Stimulated activated CD8-positive, alpha-beta memory T cell treated with anti-CD3 and anti-CD28 coated beads, Interleukin-12 subunit alpha, Interleukin-12 subunit beta, amount 100 ng/mL, for 1 hour (primary cell): ENCODE measurements at regions not wholly inside any gene's neighbourhood (a gene's known extent, or its start where the extent isn't known, plus 50 kb on each side); places are given as distances from the start of the nearest gene placed in this dataset.
"Not testable (repeated sequence)": the region's sequence is repeated elsewhere in the genome, so short reads cannot be mapped to it uniquely, and the experiment has no call there.

Source experiments
- DNase-seq: peaks from one replicate; pipeline ENCODE4 v3.0.0-alpha.2; 2020; ENCODE audit warnings: low read depth

- DNase-seq = not testable (repeated sequence)
These were observed 64.7 kb downstream of the OR13A1 start for GRCh38 chr10:45250694-45251075.
